Stimulated activated CD4-positive, alpha-beta T cell treated with anti-CD3 and anti-CD28 coated beads, Interleukin-1b, Interleukin-23, amount 100 ng/mL, for 24 hours (primary cell): ENCODE measurements at regions not wholly inside any gene's neighbourhood (a gene's known extent, or its start where the extent isn't known, plus 50 kb on each side); places are given as distances from the start of the nearest gene placed in this dataset.

Source experiments
- DNase-seq, 4 experiments: peaks; one replicate each; pipeline ENCODE4 v3.0.0-alpha.2; 2020; ENCODE audit warnings: low read depth in 4 of 4, low spot score in 1 of 4

DNA sequence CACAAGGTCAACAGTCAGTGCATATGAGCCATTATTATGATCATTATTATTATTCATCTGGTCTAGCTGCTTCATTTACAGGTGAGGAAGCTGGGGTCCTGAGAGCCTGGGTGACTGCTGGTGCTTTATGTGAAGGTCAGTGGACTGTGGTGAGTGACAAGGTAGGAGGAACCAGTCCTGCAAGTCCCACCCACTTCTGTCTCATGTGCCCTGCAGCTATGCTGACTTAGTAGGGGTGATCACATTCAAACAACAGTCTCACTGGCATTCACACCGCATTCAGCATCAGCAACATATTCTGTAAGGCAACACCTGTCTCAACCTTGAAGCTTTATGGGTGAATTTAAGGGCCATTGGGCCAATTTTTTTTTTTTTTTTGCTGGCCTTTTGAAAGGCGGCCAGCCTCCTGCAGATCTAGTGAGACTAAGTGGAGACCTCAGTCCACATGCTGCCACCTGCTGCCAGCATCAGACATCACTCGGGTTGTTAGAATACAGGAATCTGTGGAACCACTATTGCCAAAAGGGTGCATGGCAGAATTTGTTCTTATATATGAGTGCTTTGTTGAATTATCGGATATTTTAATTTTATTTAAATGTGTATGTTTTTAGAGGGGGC, 59.9 kb upstream of the CACNA1E start:
- peak in 2 of 4 experiments; percentile 9 to 22 for DNase-seq

DNA sequence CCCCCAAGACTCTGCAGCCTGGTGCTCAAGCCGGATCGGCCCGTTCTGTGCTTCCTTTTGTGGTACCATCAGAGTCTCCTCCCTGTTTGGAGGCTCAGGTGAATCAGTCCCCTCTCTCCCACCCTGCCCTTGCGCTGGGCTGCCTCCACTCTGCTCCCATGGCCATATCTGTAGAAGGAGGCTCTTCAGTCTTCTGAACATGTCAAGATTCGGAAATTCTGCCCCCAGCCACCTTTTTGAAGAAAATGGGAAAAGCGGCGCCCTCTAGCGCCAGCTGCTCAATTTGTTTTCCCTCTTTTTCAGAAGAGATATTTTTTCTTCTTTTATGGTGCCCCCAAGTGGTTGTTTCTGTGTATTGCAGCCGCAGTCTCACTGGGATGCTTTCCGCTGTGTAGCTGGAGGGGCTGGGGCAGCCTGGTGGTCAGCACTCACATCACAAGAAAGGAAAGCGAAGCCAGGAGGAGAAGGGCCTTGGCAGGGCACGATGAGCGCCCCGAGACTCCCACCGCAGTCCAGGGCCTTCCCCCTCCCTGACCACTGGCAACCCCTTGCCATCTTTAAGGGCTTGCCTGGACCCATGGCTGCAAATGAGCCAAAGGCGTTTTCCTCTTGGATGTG, 58.4 kb upstream of the CACNA1E start:
- peak; percentile 63 to 72 (median 63) for DNase-seq

DNA sequence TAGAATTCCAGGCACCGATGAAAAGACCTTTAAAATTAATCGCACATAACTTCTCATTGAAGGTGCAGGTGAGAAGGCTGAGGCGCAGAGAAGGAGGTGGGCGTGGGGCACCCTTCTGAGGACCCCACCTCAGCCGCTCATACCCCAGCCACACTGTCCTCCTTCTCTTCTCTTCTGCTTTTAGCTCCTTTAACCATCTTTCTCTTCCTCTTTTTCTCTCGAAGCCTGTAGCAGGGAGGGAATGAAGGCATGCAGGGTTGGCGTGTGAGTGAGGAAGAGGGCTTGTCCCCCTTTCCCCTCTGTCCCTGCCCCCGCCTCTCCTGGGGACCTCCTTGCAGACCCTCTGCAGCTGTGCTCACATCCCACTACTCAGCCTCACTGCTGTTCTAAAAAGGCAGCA, 57.8 kb upstream of the CACNA1E start:
- no peak for DNase-seq

DNA sequence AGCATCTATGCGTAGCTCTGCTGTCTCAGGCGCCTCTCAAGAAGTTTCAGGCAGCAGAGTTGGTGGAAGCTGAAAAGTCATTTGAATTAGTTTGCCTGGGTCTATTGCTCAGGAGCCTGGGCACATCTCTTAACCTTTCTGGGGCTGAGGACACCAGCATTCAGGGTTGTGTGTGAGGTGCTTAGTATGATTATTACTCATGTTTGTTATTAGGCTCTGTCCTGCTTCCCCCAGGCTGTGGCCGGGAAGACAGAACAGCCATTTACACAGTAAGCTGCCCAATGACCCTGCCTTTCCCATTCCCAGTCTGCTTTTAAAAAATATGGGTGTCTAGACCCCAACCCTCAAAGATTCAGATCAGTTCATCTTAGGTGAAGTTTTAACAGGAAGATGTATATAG, 53.9 kb upstream of the CACNA1E start:
- no peak for DNase-seq

DNA sequence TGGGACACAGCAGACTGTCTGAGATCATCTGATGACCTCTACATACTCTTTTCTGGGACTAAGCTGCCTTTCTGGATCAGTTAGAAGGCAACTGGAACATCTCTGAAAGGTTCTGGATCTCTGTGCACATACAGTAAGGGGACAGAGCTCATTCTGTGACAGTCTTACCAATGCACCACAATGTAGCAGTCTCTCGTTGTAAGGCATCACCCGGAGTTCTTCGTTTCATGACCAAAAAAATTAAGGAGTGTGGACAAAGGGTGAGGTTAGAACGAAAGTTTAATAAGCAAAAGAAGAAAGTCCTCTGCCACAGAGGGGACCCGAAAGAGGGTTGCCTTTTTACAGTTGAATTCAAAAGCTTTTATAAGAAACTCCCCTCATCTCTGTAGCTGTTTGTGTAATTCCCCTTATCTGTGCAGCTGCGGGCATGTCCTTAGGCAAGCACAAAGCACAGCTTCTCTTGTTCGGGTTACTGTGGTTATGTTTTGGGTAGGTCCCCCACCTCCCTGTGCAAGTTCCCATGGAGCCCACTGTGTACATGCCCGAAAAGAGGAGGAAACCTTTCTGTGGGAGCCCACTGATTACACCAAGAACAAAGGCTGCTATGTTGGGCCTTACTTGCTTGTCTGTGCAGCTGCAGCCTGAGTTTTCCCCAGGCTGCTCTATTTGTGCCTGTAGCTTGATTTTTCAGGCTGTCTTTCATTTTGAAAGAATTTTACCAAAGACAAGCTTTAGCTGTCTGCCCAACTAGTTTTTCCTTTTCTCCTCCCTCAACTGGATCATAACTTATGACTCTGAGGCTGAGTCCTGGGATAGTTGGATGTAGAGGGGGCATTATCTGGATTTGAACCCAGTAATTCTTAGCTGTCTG, 53.1 kb upstream of the CACNA1E start:
- DNase-seq, result no peak
